ENCODE measurements at regions not wholly inside any gene's neighbourhood (a gene's known extent, or its start where the extent isn't known, plus 50 kb on each side); places are given as distances from the start of the nearest gene placed in this dataset.

DNA sequence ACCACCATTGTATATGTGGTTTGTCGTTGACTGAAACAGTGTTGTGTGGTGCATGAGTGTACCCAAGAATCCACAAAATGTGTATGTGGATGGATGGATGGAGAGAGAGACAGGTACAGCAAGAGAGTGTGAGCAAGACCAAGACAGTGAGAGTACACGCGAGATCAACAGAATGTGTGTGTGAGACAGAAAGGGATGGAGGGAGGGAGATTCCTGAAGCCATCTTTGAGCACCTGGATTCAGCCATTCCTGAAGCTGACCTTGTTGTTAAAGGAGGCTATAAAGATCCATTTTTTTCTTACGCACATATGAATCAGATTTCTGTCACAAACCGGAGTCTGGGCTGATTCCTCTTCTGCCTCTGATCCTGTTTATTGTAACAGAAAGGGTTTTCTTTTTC, 64.1 kb downstream of the TFAP2C start:
- H3K4me1 Mint-ChIP-seq (ENCODE audit: low read depth): no peaks in the 10 kb centered on the region
- DNase-seq: no peak
- H3K36me3 Mint-ChIP-seq (ENCODE audit: low read depth): no peaks in the 10 kb centered on the region
- ATAC-seq: no peak
- no peak overlapping the region for H3K4me3 Mint-ChIP-seq
- intact Hi-C loops (cut with micrococcal nuclease): no loop called here
- ChIA-PET POLR2A (no interaction called here), CTCF (no interaction called here)
- no peaks in the 10 kb centered on the region for H3K27me3 Mint-ChIP-seq
- H3K9me3 Mint-ChIP-seq: peaks cover 2% of the 10 kb centered on the region
- H3K27ac Mint-ChIP-seq: no peak overlapping the region
- TF ChIP-seq, protein P1, sequence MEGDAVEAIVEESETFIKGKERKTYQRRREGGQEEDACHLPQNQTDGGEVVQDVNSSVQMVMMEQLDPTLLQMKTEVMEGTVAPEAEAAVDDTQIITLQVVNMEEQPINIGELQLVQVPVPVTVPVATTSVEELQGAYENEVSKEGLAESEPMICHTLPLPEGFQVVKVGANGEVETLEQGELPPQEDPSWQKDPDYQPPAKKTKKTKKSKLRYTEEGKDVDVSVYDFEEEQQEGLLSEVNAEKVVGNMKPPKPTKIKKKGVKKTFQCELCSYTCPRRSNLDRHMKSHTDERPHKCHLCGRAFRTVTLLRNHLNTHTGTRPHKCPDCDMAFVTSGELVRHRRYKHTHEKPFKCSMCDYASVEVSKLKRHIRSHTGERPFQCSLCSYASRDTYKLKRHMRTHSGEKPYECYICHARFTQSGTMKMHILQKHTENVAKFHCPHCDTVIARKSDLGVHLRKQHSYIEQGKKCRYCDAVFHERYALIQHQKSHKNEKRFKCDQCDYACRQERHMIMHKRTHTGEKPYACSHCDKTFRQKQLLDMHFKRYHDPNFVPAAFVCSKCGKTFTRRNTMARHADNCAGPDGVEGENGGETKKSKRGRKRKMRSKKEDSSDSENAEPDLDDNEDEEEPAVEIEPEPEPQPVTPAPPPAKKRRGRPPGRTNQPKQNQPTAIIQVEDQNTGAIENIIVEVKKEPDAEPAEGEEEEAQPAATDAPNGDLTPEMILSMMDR (IDR thresholded peaks at IDR 0.05): no peak

DNA sequence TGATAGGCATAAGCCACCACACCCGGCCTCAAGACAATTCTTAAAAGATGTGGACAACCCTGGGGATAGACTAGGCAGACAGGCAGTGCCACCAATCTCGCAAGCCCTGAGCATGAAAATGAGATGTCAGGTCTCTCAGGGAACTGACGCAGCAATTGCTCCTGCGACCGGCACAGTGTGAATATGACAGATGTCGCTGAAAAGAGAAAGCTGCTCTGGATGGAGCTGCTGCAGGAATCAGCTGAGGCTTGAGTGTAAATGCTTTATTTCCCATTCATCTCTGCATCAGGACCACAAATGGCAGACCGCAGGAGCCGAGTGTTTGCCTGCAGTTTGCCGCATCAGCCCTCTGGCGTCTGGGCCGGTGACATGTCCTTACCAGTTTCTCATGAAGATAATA, 68.4 kb downstream of the TFAP2C start:
- Mint-ChIP-seq H3K27me3 (peaks cover 1% of the 10 kb centered on the region), H3K9me3 (peaks cover 2% of the 10 kb centered on the region), H3K4me1 (ENCODE audit: low read depth) (no peaks in the 10 kb centered on the region), H3K27ac (no peak overlapping the region), H3K4me3 (no peak overlapping the region), H3K36me3 (ENCODE audit: low read depth) (no peaks in the 10 kb centered on the region)
- ChIA-PET CTCF (no interaction called here), POLR2A (no interaction called here)
- no peak for ATAC-seq
- intact Hi-C loops (cut with micrococcal nuclease): no loop called here
- DNase-seq: no peak
- TF ChIP-seq, protein P1 (IDR thresholded peaks at IDR 0.05): no peak

- no peak for DNase-seq
- intact Hi-C loops (cut with micrococcal nuclease): no loop called here
- TF ChIP-seq, protein P1 (IDR thresholded peaks at IDR 0.05): no peak
- CTCF ChIA-PET: no interaction called here
- Mint-ChIP-seq H3K4me3 (no peak overlapping the region), H3K9me3 (no peaks in the 10 kb centered on the region), H3K36me3 (ENCODE audit: low read depth) (no peaks in the 10 kb centered on the region), H3K27ac (no peak overlapping the region), H3K4me1 (ENCODE audit: low read depth) (no peaks in the 10 kb centered on the region), H3K27me3 (peaks cover 1% of the 10 kb centered on the region)
- POLR2A ChIA-PET: no interaction called here
- no peak for ATAC-seq
These were observed 69.2 kb downstream of the TFAP2C start for GRCh38 chr20:56698297-56698696.

- ChIA-PET POLR2A (no interaction called here), CTCF (no interaction called here)
- TF ChIP-seq, protein P1 (IDR thresholded peaks at IDR 0.05): no peak
- peaks cover 1% of the 10 kb centered on the region for H3K27me3 Mint-ChIP-seq
- no peaks in the 10 kb centered on the region for H3K4me1 Mint-ChIP-seq (ENCODE audit: low read depth)
- intact Hi-C loops (cut with micrococcal nuclease): no loop called here
- no peak for ATAC-seq
- H3K27ac Mint-ChIP-seq: no peak overlapping the region
- H3K9me3 Mint-ChIP-seq: no peaks in the 10 kb centered on the region
- H3K36me3 Mint-ChIP-seq (ENCODE audit: low read depth): no peaks in the 10 kb centered on the region
- H3K4me3 Mint-ChIP-seq: no peak overlapping the region
- no peak for DNase-seq
These were observed 69.6 kb downstream of the TFAP2C start for GRCh38 chr20:56698749-56699148.

GRCh38 chr20:56702931-56703840, 74.1 kb downstream of the TFAP2C start:
- TF ChIP-seq, protein P1 (IDR thresholded peaks at IDR 0.05): no peak
- Mint-ChIP-seq H3K4me3 (no peak overlapping the region), H3K4me1 (ENCODE audit: low read depth) (no peaks in the 10 kb centered on the region), H3K27ac (no peak overlapping the region), H3K9me3 (no peaks in the 10 kb centered on the region), H3K27me3 (peaks cover 1% of the 10 kb centered on the region), H3K36me3 (ENCODE audit: low read depth) (no peaks in the 10 kb centered on the region)
- DNase-seq: no peak
- ChIA-PET CTCF (no interaction called here), POLR2A (no interaction called here)
- intact Hi-C loops (cut with micrococcal nuclease): no loop called here
- ATAC-seq: no peak
